Ishikawa (cell line): ENCODE measurements at regions not wholly inside any gene's neighbourhood (a gene's known extent, or its start where the extent isn't known, plus 50 kb on each side); places are given as distances from the start of the nearest gene placed in this dataset.

Source experiments
- CEBPB ChIP-seq: IDR thresholded peaks from 2 replicates; pipeline ENCODE4 v1.6.1; 2012
- CREB1 ChIP-seq: IDR thresholded peaks from 2 replicates; pipeline ENCODE4 v1.6.1; 2012; ENCODE audit warnings: low read depth
- EGR1 ChIP-seq: IDR thresholded peaks from 2 replicates; pipeline ENCODE4 v1.6.1; 2012
- EP300 ChIP-seq: IDR thresholded peaks from 2 replicates; pipeline ENCODE4 v1.6.1; 2012; ENCODE audit warnings: borderline replicate concordance
- FOXM1 ChIP-seq: IDR thresholded peaks from 2 replicates; pipeline ENCODE4 v1.6.1; 2012; ENCODE audit warnings: low read depth, borderline replicate concordance
- MAX ChIP-seq: IDR thresholded peaks from 2 replicates; pipeline ENCODE4 v1.6.1; 2012
- NFIC ChIP-seq: IDR thresholded peaks from 2 replicates; pipeline ENCODE4 v1.6.1; 2012
- RAD21 ChIP-seq: IDR thresholded peaks from 2 replicates; pipeline ENCODE4 v1.6.1; 2012; ENCODE audit warnings: low read depth
- REST ChIP-seq: IDR thresholded peaks from 2 replicates; pipeline ENCODE4 v1.6.1; 2012; ENCODE audit warnings: low read depth, mild to moderate bottlenecking
- TAF1 ChIP-seq: IDR thresholded peaks from 2 replicates; pipeline ENCODE4 v1.6.1; 2012; ENCODE audit warnings: low read depth, mild to moderate bottlenecking
- TCF12 ChIP-seq: IDR thresholded peaks from 2 replicates; pipeline ENCODE4 v1.6.1; 2012; ENCODE audit warnings: low read depth
- TEAD4 ChIP-seq: IDR thresholded peaks from 2 replicates; pipeline ENCODE4 v1.6.1; 2012
- USF1 ChIP-seq: IDR thresholded peaks from 2 replicates; pipeline ENCODE4 v1.6.1; 2012
- YY1 ChIP-seq: IDR thresholded peaks from 2 replicates; pipeline ENCODE4 v1.6.1; 2012; ENCODE audit warnings: low read depth
- ZBTB7A ChIP-seq: IDR thresholded peaks from 2 replicates; pipeline ENCODE4 v1.6.1; 2012; ENCODE audit warnings: low read depth

GRCh38 chr22:48628891-48629543 is 1198.7 kb downstream of the BRD1 start:
- no peak for TF ChIP-seq CEBPB
- no peak for TF ChIP-seq ZBTB7A
- TF ChIP-seq EGR1 = no peak
- TF ChIP-seq YY1 = no peak
- TF ChIP-seq EP300 = no peak
- TF ChIP-seq RAD21 = no peak
- no peak for TF ChIP-seq CREB1
- TF ChIP-seq TEAD4 = no peak
- TF ChIP-seq USF1 = no peak
- no peak for TF ChIP-seq TAF1
- TF ChIP-seq TCF12 = no peak
- no peak for TF ChIP-seq FOXM1

- TF ChIP-seq MAX (no peak), RAD21 (no peak), USF1 (no peak), YY1 (no peak), REST (no peak), TCF12 (no peak), TAF1 (no peak), TEAD4 (no peak), CEBPB (no peak), FOXM1 (no peak), NFIC (no peak), EP300 (no peak), EGR1 (no peak), CREB1 (no peak), ZBTB7A (no peak)
Observed at GRCh38 chr22:48627966-48628365, 1199.7 kb downstream of the BRD1 start.

- TF ChIP-seq YY1 = no peak
- no peak for TF ChIP-seq TAF1
- no peak for TF ChIP-seq USF1
- TF ChIP-seq TCF12 = no peak
- no peak for TF ChIP-seq RAD21
Observed at GRCh38 chr22:48627203-48627602, 1200.5 kb downstream of the BRD1 start.

GRCh38 chr22:48624401-48624800 is 1203.3 kb downstream of the BRD1 start:
- TF ChIP-seq TAF1 = no peak
- no peak for TF ChIP-seq YY1
- no peak for TF ChIP-seq CEBPB
- TF ChIP-seq ZBTB7A = no peak
- no peak for TF ChIP-seq USF1
- no peak for TF ChIP-seq REST
- TF ChIP-seq EGR1 = no peak
- TF ChIP-seq TEAD4 = no peak
- TF ChIP-seq FOXM1 = no peak
- no peak for TF ChIP-seq MAX
- no peak for TF ChIP-seq TCF12
- no peak for TF ChIP-seq RAD21
- no peak for TF ChIP-seq EP300
- TF ChIP-seq CREB1 = no peak
- no peak for TF ChIP-seq NFIC

- TF ChIP-seq RAD21 (no peak), CREB1 (no peak), EGR1 (no peak), ZBTB7A (no peak)
Observed at GRCh38 chr22:48622891-48623545, 1204.7 kb downstream of the BRD1 start.
